Spleen (tissue), 7 donors: ENCODE measurements at regions not wholly inside any gene's neighbourhood (a gene's known extent, or its start where the extent isn't known, plus 50 kb on each side); places are given as distances from the start of the nearest gene placed in this dataset.

Experiments
- CTCF ChIP-seq, 11 experiments: fragments of 200-600 bp in 7 of 11; fragments of 450-650 bp in 4 of 11; sonication (generic) in 4 of 11; IDR thresholded peaks in 8 of 11; conservative IDR thresholded peaks in 3 of 11; 1 replicate in 7 of 11; 2 replicates in 4 of 11; pipeline versions ENCODE4 v1.4.0 to v1.8.0; 2016 to 2021; ENCODE audit warnings: antibody characterized with exemption in 11 of 11, inconsistent platforms in 4 of 11, mild to moderate bottlenecking in 1 of 11
- POLR2A ChIP-seq, 3 donors: fragments of 450-650 bp; IDR thresholded peaks; one replicate each; pipeline ENCODE4 v1.5.1; 2017; ENCODE audit warnings: antibody characterized with exemption in 3 of 3, mild to moderate bottlenecking in 1 of 3
- donor health status: DM: no; HTN: no; CAD: no; lungs with moderate emphysema.
- donor health status: DM: no; HTN: no; CAD: no.
- donor health status: DM: no; HTN: no; CAD: no.

GRCh38 chr9:108093773-108094675 lies 604.5 kb upstream of the KLF4 start:
- no peak for TF ChIP-seq CTCF (IDR thresholded peaks at IDR 0.05 in 8 of 11, conservative IDR thresholded peaks at IDR 0.05 in 3 of 11)
- TF ChIP-seq POLR2A (IDR thresholded peaks at IDR 0.05) = no peak
